A549 (cell line): ENCODE measurements at regions not wholly inside any gene's neighbourhood (a gene's known extent, or its start where the extent isn't known, plus 50 kb on each side); places are given as distances from the start of the nearest gene placed in this dataset.

ENCODE experiments used
- BHLHE40 ChIP-seq: IDR thresholded peaks from 2 replicates; pipeline ENCODE4 v1.6.1; 2012; ENCODE audit warnings: low read depth, low read length, inconsistent platforms
- CEBPB ChIP-seq, 2 experiments: fragments of >200 bp in 1 of 2; sonication (Bioruptor Twin) in 1 of 2; formaldehyde crosslinking in 1 of 2; IDR thresholded peaks; 2 replicates each; pipeline ENCODE4 v1.6.1; 2012 to 2016
- EP300 ChIP-seq, 2 experiments: fragments of >200 bp; sonication (Bioruptor Twin); formaldehyde crosslinking; IDR thresholded peaks; 2 replicates in 1 of 2; 3 replicates in 1 of 2; pipeline ENCODE4 v1.6.1; 2016 to 2017
- ESRRA ChIP-seq: fragments of 150-350 bp; IDR thresholded peaks from 2 replicates; pipeline ENCODE4 v1.6.1; 2014; ENCODE audit warnings: mild to moderate bottlenecking, low read length, borderline replicate concordance
- FOXS1 ChIP-seq: fragments of 250-450 bp; sonication (Bioruptor Pico); IDR thresholded peaks from 2 replicates; pipeline ENCODE4 v1.5.0; 2020; ENCODE audit warnings: mild to moderate bottlenecking, moderate library complexity
- POLR2A ChIP-seq: IDR thresholded peaks from 2 replicates; pipeline ENCODE4 v1.6.1; 2012; ENCODE audit warnings: mild to moderate bottlenecking, low read length
- RARB ChIP-seq: fragments of 250-450 bp; sonication (Bioruptor Pico); IDR thresholded peaks from 2 replicates; pipeline ENCODE4 v1.8.0; 2021; ENCODE audit warnings: mild to moderate bottlenecking, moderate library complexity
- SREBF2 ChIP-seq: fragments of 450-650 bp; IDR thresholded peaks from 2 replicates; pipeline ENCODE4 v1.6.1; 2014; ENCODE audit warnings: mild to moderate bottlenecking, moderate library complexity
- TP53 ChIP-seq: fragments of 250-450 bp; sonication (Bioruptor Pico); IDR thresholded peaks from 2 replicates; pipeline ENCODE4 v1.5.0; 2021; ENCODE audit warnings: mild to moderate bottlenecking, moderate library complexity
- TF ChIP-seq, protein P1 (sequence below): fragments of >200 bp; sonication (Bioruptor Twin); formaldehyde crosslinking; IDR thresholded peaks from 3 replicates; pipeline ENCODE4 v1.5.1; 2016

DNA sequence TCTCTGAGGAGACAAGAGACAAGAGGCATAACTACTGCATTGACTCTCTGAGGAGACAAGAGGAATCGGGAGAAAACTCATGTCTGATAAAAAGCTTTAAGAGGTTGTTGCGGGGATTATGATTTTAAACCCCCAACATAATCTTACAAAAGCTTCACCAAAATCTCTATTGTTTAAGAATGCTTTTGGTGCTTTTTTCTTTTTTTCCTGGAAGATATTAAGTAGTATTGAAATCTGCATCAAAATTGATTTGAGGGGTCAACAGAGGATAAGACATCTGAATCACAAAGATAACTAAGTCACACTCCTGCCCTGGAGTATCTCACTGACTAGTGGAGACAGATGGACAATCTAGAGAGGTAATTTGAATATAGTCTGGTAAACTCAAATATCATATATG is 115.6 kb upstream of the MROH9 start:
- TF ChIP-seq SREBF2 (no peak), FOXS1 (CRISPR knock-in tag) (no peak), POLR2A (no peak), RARB (no peak), CEBPB (IDR thresholded peaks at IDR 0.05) (no peak), EP300 (IDR thresholded peaks at IDR 0.05) (no peak), TP53 (no peak), BHLHE40 (no peak), ESRRA (no peak)
- TF ChIP-seq, protein P1, sequence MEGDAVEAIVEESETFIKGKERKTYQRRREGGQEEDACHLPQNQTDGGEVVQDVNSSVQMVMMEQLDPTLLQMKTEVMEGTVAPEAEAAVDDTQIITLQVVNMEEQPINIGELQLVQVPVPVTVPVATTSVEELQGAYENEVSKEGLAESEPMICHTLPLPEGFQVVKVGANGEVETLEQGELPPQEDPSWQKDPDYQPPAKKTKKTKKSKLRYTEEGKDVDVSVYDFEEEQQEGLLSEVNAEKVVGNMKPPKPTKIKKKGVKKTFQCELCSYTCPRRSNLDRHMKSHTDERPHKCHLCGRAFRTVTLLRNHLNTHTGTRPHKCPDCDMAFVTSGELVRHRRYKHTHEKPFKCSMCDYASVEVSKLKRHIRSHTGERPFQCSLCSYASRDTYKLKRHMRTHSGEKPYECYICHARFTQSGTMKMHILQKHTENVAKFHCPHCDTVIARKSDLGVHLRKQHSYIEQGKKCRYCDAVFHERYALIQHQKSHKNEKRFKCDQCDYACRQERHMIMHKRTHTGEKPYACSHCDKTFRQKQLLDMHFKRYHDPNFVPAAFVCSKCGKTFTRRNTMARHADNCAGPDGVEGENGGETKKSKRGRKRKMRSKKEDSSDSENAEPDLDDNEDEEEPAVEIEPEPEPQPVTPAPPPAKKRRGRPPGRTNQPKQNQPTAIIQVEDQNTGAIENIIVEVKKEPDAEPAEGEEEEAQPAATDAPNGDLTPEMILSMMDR = no peak
